Naive B cell (primary cell): ENCODE measurements at regions not wholly inside any gene's neighbourhood (a gene's known extent, or its start where the extent isn't known, plus 50 kb on each side); places are given as distances from the start of the nearest gene placed in this dataset.

ENCODE experiments used
- ATAC-seq, 2 donors: fragments of 150-1000 bp; cut with Tn5 transposase; 2 replicates each; pipeline ENCODE4 v1.10.0; 2021; ENCODE audit warnings: low read depth in 2 of 2, mild to moderate bottlenecking in 2 of 2, moderate library complexity in 2 of 2
- DNase-seq: peaks from one replicate; pipeline ENCODE4 v3.0.0; 2022
- H3K27ac Mint-ChIP-seq, 6 donors: one replicate each; pipeline ENCODE4 v1.8.0; 2020 to 2022; ENCODE audit warnings: mild to moderate bottlenecking in 6 of 6, mixed read lengths in 6 of 6, moderate library complexity in 5 of 6, inconsistent platforms in 2 of 6
- H3K27me3 Mint-ChIP-seq, 3 donors: one replicate each; pipeline ENCODE4 v1.8.0; 2021 to 2022; ENCODE audit warnings: mixed read lengths in 3 of 3, mild to moderate bottlenecking in 1 of 3
- H3K36me3 Mint-ChIP-seq, 2 donors: one replicate each; pipeline ENCODE4 v1.8.0; 2020 to 2022; ENCODE audit warnings: mixed read lengths in 2 of 2, inconsistent platforms in 1 of 2, mild to moderate bottlenecking in 1 of 2
- H3K4me1 Mint-ChIP-seq, 3 donors: one replicate each; pipeline ENCODE4 v1.8.0; 2020 to 2022; ENCODE audit warnings: mixed read lengths in 3 of 3, inconsistent platforms in 1 of 3, mild to moderate bottlenecking in 1 of 3, moderate library complexity in 1 of 3
- H3K4me3 Mint-ChIP-seq, 8 donors: one replicate each; pipeline ENCODE4 v1.8.0; 2020 to 2022; ENCODE audit warnings: mild to moderate bottlenecking in 8 of 8, mixed read lengths in 8 of 8, moderate library complexity in 8 of 8, inconsistent platforms in 2 of 8
- H3K9me3 Mint-ChIP-seq, 7 donors: one replicate each; pipeline ENCODE4 v1.8.0; 2020 to 2022; ENCODE audit warnings: mixed read lengths in 7 of 7, mild to moderate bottlenecking in 5 of 7, inconsistent platforms in 2 of 7, moderate library complexity in 1 of 7

- Mint-ChIP-seq H3K4me1 (no peaks in the 10 kb centered on the region), H3K36me3 (no peaks in the 10 kb centered on the region)
These were observed 379.4 kb downstream of the PRR16 start for GRCh38 chr5:120843390-120843980.

GRCh38 chr5:120848883-120849282 is 384.8 kb downstream of the PRR16 start:
- no peak for ATAC-seq
- Mint-ChIP-seq H3K9me3 (peaks cover 0 to 9% (median 1%) of the 10 kb centered on the region in 7 donors), H3K4me3 (no peak overlapping the region)

More at GRCh38 chr5:120843390-120843980, 379.4 kb downstream of the PRR16 start:
- Mint-ChIP-seq H3K4me3 (no peak overlapping the region), H3K27me3 (no peaks in the 10 kb centered on the region), H3K9me3 (peaks cover 0 to 5% (median 0%) of the 10 kb centered on the region in 7 donors), H3K27ac (no peak overlapping the region)
- ATAC-seq (no peak), DNase-seq (no peak)

GRCh38 chr5:120852222-120852860 is 388.2 kb downstream of the PRR16 start:
- no peak for ATAC-seq
- no peaks in the 10 kb centered on the region for H3K4me1 Mint-ChIP-seq

More at GRCh38 chr5:120848883-120849282, 384.8 kb downstream of the PRR16 start:
- DNase-seq: no peak
- Mint-ChIP-seq H3K27ac (no peak overlapping the region), H3K36me3 (no peaks in the 10 kb centered on the region), H3K27me3 (no peaks in the 10 kb centered on the region), H3K4me1 (no peaks in the 10 kb centered on the region)

GRCh38 chr5:120866997-120867396 is 402.9 kb downstream of the PRR16 start:
- peaks cover 0 to 2% (median 0%) of the 10 kb centered on the region in 7 donors for H3K9me3 Mint-ChIP-seq
- no peaks in the 10 kb centered on the region for H3K36me3 Mint-ChIP-seq
- no peaks in the 10 kb centered on the region for H3K27me3 Mint-ChIP-seq
- ATAC-seq (no peak), DNase-seq (no peak)
- H3K4me1 Mint-ChIP-seq: no peaks in the 10 kb centered on the region
- no peak overlapping the region for H3K4me3 Mint-ChIP-seq
- no peak overlapping the region for H3K27ac Mint-ChIP-seq

More at GRCh38 chr5:120852222-120852860, 388.2 kb downstream of the PRR16 start:
- Mint-ChIP-seq H3K36me3 (no peaks in the 10 kb centered on the region), H3K4me3 (no peak overlapping the region), H3K27ac (peak overlapping the region in 1 of 6 donors; percentile 47), H3K9me3 (peaks cover 0 to 9% (median 1%) of the 10 kb centered on the region in 7 donors), H3K27me3 (no peaks in the 10 kb centered on the region)
- DNase-seq: no peak

GRCh38 chr5:120869831-120870230 is 405.7 kb downstream of the PRR16 start:
- no peak overlapping the region for H3K27ac Mint-ChIP-seq
- H3K4me1 Mint-ChIP-seq: no peaks in the 10 kb centered on the region
- peaks cover 0 to 1% (median 0%) of the 10 kb centered on the region in 7 donors for H3K9me3 Mint-ChIP-seq
- H3K4me3 Mint-ChIP-seq: no peak overlapping the region
- H3K36me3 Mint-ChIP-seq: no peaks in the 10 kb centered on the region
- H3K27me3 Mint-ChIP-seq: no peaks in the 10 kb centered on the region
- ATAC-seq: no peak
- no peak for DNase-seq

GRCh38 chr5:120872297-120872696 is 408.2 kb downstream of the PRR16 start:
- H3K4me3 Mint-ChIP-seq: no peak overlapping the region
- no peaks in the 10 kb centered on the region for H3K27me3 Mint-ChIP-seq
- peaks cover 0 to 1% (median 0%) of the 10 kb centered on the region in 7 donors for H3K9me3 Mint-ChIP-seq
- ATAC-seq (no peak), DNase-seq (no peak)
- H3K4me1 Mint-ChIP-seq: no peaks in the 10 kb centered on the region
- H3K27ac Mint-ChIP-seq: no peak overlapping the region
- no peaks in the 10 kb centered on the region for H3K36me3 Mint-ChIP-seq

GRCh38 chr5:120873083-120873482 is 409.0 kb downstream of the PRR16 start:
- DNase-seq: no peak
- ATAC-seq: no peak
- H3K4me3 Mint-ChIP-seq: no peak overlapping the region

GRCh38 chr5:120874081-120874862 is 410.2 kb downstream of the PRR16 start:
- H3K36me3 Mint-ChIP-seq: no peaks in the 10 kb centered on the region
- peaks cover 0 to 1% (median 0%) of the 10 kb centered on the region in 7 donors for H3K9me3 Mint-ChIP-seq
- no peak for ATAC-seq
- H3K4me1 Mint-ChIP-seq: no peaks in the 10 kb centered on the region
- DNase-seq: no peak
- H3K27ac Mint-ChIP-seq: no peak overlapping the region
- no peaks in the 10 kb centered on the region for H3K27me3 Mint-ChIP-seq
- H3K4me3 Mint-ChIP-seq: no peak overlapping the region

More at GRCh38 chr5:120873083-120873482, 409.0 kb downstream of the PRR16 start:
- Mint-ChIP-seq H3K27me3 (no peaks in the 10 kb centered on the region), H3K9me3 (peaks cover 0 to 1% (median 0%) of the 10 kb centered on the region in 7 donors), H3K27ac (no peak overlapping the region), H3K4me1 (no peaks in the 10 kb centered on the region), H3K36me3 (no peaks in the 10 kb centered on the region)

- H3K4me3 Mint-ChIP-seq: no peak overlapping the region
- no peaks in the 10 kb centered on the region for H3K4me1 Mint-ChIP-seq
- no peaks in the 10 kb centered on the region for H3K36me3 Mint-ChIP-seq
- DNase-seq (no peak), ATAC-seq (no peak)
- H3K27ac Mint-ChIP-seq: no peak overlapping the region
- H3K9me3 Mint-ChIP-seq: peaks cover 0 to 2% (median 0%) of the 10 kb centered on the region in 7 donors
- no peaks in the 10 kb centered on the region for H3K27me3 Mint-ChIP-seq
These were observed 418.1 kb downstream of the PRR16 start for GRCh38 chr5:120882038-120882775.

- Mint-ChIP-seq H3K27ac (no peak overlapping the region), H3K9me3 (peaks cover 0 to 5% (median 0%) of the 10 kb centered on the region in 7 donors), H3K4me3 (no peak overlapping the region), H3K27me3 (no peaks in the 10 kb centered on the region), H3K4me1 (no peaks in the 10 kb centered on the region), H3K36me3 (no peaks in the 10 kb centered on the region)
- DNase-seq (no peak), ATAC-seq (no peak)
These were observed 422.3 kb downstream of the PRR16 start for GRCh38 chr5:120886351-120886860.

GRCh38 chr5:120895660-120896059 is 431.6 kb downstream of the PRR16 start:
- no peaks in the 10 kb centered on the region for H3K27me3 Mint-ChIP-seq
- H3K4me1 Mint-ChIP-seq: no peaks in the 10 kb centered on the region

GRCh38 chr5:120901199-120901598 is 437.1 kb downstream of the PRR16 start:
- no peak overlapping the region for H3K4me3 Mint-ChIP-seq
- DNase-seq: no peak
- no peaks in the 10 kb centered on the region for H3K27me3 Mint-ChIP-seq
- H3K9me3 Mint-ChIP-seq: peaks cover 0 to 3% (median 0%) of the 10 kb centered on the region in 7 donors
- no peak overlapping the region for H3K27ac Mint-ChIP-seq
- no peaks in the 10 kb centered on the region for H3K4me1 Mint-ChIP-seq
- no peak for ATAC-seq
- H3K36me3 Mint-ChIP-seq: no peaks in the 10 kb centered on the region

More at GRCh38 chr5:120895660-120896059, 431.6 kb downstream of the PRR16 start:
- no peaks in the 10 kb centered on the region for H3K36me3 Mint-ChIP-seq
- peaks cover 0 to 4% (median 0%) of the 10 kb centered on the region in 7 donors for H3K9me3 Mint-ChIP-seq
- no peak overlapping the region for H3K4me3 Mint-ChIP-seq
- no peak for ATAC-seq
- no peak for DNase-seq
- H3K27ac Mint-ChIP-seq: no peak overlapping the region

GRCh38 chr5:120907953-120908352 is 443.9 kb downstream of the PRR16 start:
- no peak for ATAC-seq
- no peaks in the 10 kb centered on the region for H3K4me1 Mint-ChIP-seq
- H3K27me3 Mint-ChIP-seq: no peaks in the 10 kb centered on the region
- H3K27ac Mint-ChIP-seq: no peak overlapping the region
- H3K4me3 Mint-ChIP-seq: no peak overlapping the region
- peaks cover 0 to 2% (median 0%) of the 10 kb centered on the region in 7 donors for H3K9me3 Mint-ChIP-seq
- no peak for DNase-seq
- no peaks in the 10 kb centered on the region for H3K36me3 Mint-ChIP-seq
